OCI-LY1 (cell line): ENCODE measurements at regions not wholly inside any gene's neighbourhood (a gene's known extent, or its start where the extent isn't known, plus 50 kb on each side); places are given as distances from the start of the nearest gene placed in this dataset.

ENCODE experiments used
- H2AFZ ChIP-seq: fragments of 200-600 bp; sonication (generic), shearing (Covaris generic); 2 replicates; pipeline ENCODE4 v1.6.0; 2014; ENCODE audit warnings: antibody characterized with exemption, mild to moderate bottlenecking, low read length
- H3F3A ChIP-seq: fragments of 200-600 bp; sonication (generic), shearing (Covaris generic); 2 replicates; pipeline ENCODE4 v1.6.0; 2014; ENCODE audit warnings: mild to moderate bottlenecking, antibody characterized with exemption, low read length, moderate library complexity; ENCODE audit not compliant: insufficient read depth
- H3K27ac ChIP-seq: fragments of 200-600 bp; sonication (generic); 2 replicates; pipeline ENCODE4 v1.5.1; 2014; ENCODE audit warnings: low read length, mixed run types, mild to moderate bottlenecking, low read depth; ENCODE audit not compliant: poor library complexity, severe bottlenecking
- H3K27me3 ChIP-seq: fragments of 200-600 bp; sonication (generic); 2 replicates; pipeline ENCODE4 v1.6.0; 2014; ENCODE audit warnings: antibody characterized with exemption, mild to moderate bottlenecking, low read length, moderate library complexity; ENCODE audit not compliant: insufficient read depth
- H3K36me3 ChIP-seq: fragments of 200-600 bp; sonication (generic); 2 replicates; pipeline ENCODE4 v1.6.1; 2014; ENCODE audit warnings: mild to moderate bottlenecking, antibody characterized with exemption, low read length, moderate library complexity, mixed read lengths; ENCODE audit not compliant: insufficient read depth
- H3K4me1 ChIP-seq: fragments of 200-600 bp; sonication (generic); 2 replicates; pipeline ENCODE4 v1.5.1; 2014; ENCODE audit warnings: mild to moderate bottlenecking, low read length, moderate library complexity; ENCODE audit not compliant: insufficient read depth, severe bottlenecking
- H3K4me2 ChIP-seq: fragments of 200-600 bp; sonication (generic), shearing (Covaris generic); 2 replicates; pipeline ENCODE4 v1.6.1; 2014; ENCODE audit warnings: low read length
- H3K4me3 ChIP-seq: fragments of 200-600 bp; sonication (generic); 2 replicates; pipeline ENCODE4 v1.5.1; 2014; ENCODE audit warnings: low read length, low read depth, mild to moderate bottlenecking, mixed read lengths; ENCODE audit not compliant: poor library complexity, severe bottlenecking
- H3K79me2 ChIP-seq: fragments of 200-600 bp; shearing (Covaris generic); 2 replicates; pipeline ENCODE4 v1.6.1; 2016; ENCODE audit warnings: mixed run types, low read length, mixed read lengths; ENCODE audit not compliant: insufficient read depth
- H3K9ac ChIP-seq: fragments of 200-600 bp; sonication (generic), shearing (Covaris generic); 2 replicates; pipeline ENCODE4 v1.6.1; 2014; ENCODE audit warnings: mild to moderate bottlenecking, low read length, mixed read lengths
- H3K9me2 ChIP-seq: fragments of 200-600 bp; sonication (generic), shearing (Covaris generic); 2 replicates; pipeline ENCODE4 v1.6.1; 2014; ENCODE audit warnings: low read depth, mild to moderate bottlenecking, low read length, mixed read lengths
- H3K9me3 ChIP-seq: fragments of 200-600 bp; shearing (Covaris generic); 2 replicates; pipeline ENCODE4 v1.6.1; 2014; ENCODE audit warnings: low read length, mixed read lengths
- H4K20me1 ChIP-seq: fragments of 200-600 bp; sonication (generic), shearing (Covaris generic); 2 replicates; pipeline ENCODE4 v1.6.0; 2016; ENCODE audit warnings: mild to moderate bottlenecking, low read length; ENCODE audit not compliant: insufficient read depth
- CTCF ChIP-seq: fragments of 200-600 bp; sonication (generic), shearing (Covaris generic); IDR thresholded peaks from 2 replicates; pipeline ENCODE4 v1.5.1; 2017; ENCODE audit warnings: mild to moderate bottlenecking, antibody characterized with exemption, low read length, moderate library complexity, mixed read lengths
- EZH2 ChIP-seq: fragments of 200-600 bp; sonication (generic), shearing (Covaris generic); IDR thresholded peaks from 2 replicates; pipeline ENCODE4 v1.8.0; 2017; ENCODE audit warnings: borderline replicate concordance, mixed run types, mild to moderate bottlenecking, antibody characterized with exemption, low read length, moderate library complexity, mixed read lengths

- no peaks in the 10 kb centered on the region for H3K4me1 ChIP-seq
- no peak overlapping the region for H3K9ac ChIP-seq
- H3K9me3 ChIP-seq, result no peaks in the 10 kb centered on the region
- TF ChIP-seq CTCF, result no peak
- no peak for TF ChIP-seq EZH2
- no peaks in the 10 kb centered on the region for H4K20me1 ChIP-seq
- no peaks in the 10 kb centered on the region for H3K9me2 ChIP-seq
- H3K4me3 ChIP-seq, result no peak overlapping the region
- H3K4me2 ChIP-seq, result no peak overlapping the region
- H3F3A ChIP-seq, result no peaks in the 10 kb centered on the region
- H2AFZ ChIP-seq, result no peak overlapping the region
- H3K79me2 ChIP-seq, result no peaks in the 10 kb centered on the region
- no peak overlapping the region for H3K27ac ChIP-seq
- no peaks in the 10 kb centered on the region for H3K27me3 ChIP-seq
- no peaks in the 10 kb centered on the region for H3K36me3 ChIP-seq
These were observed 688.2 kb downstream of the CETN3 start for GRCh38 chr5:89721353-89721752.

GRCh38 chr5:89712134-89712700 is 697.3 kb downstream of the CETN3 start:
- TF ChIP-seq EZH2 (no peak), CTCF (no peak)
- H3K9me3 ChIP-seq, result no peaks in the 10 kb centered on the region
- H3K4me3 ChIP-seq, result no peak overlapping the region
- no peak overlapping the region for H3K27ac ChIP-seq
- H3K9me2 ChIP-seq, result no peaks in the 10 kb centered on the region
- no peaks in the 10 kb centered on the region for H3K4me1 ChIP-seq
- no peak overlapping the region for H3K9ac ChIP-seq
- H3F3A ChIP-seq, result no peaks in the 10 kb centered on the region
- H3K4me2 ChIP-seq, result no peak overlapping the region
- H4K20me1 ChIP-seq, result no peaks in the 10 kb centered on the region
- H3K79me2 ChIP-seq, result no peaks in the 10 kb centered on the region
- H3K27me3 ChIP-seq, result no peaks in the 10 kb centered on the region
- H3K36me3 ChIP-seq, result no peaks in the 10 kb centered on the region
- H2AFZ ChIP-seq, result no peak overlapping the region

GRCh38 chr5:89711526-89711925 is 698.0 kb downstream of the CETN3 start:
- Histone ChIP-seq H3K4me3 (no peak overlapping the region), H3K9me2 (no peaks in the 10 kb centered on the region), H3K36me3 (no peaks in the 10 kb centered on the region), H3K27ac (no peak overlapping the region), H3K4me2 (no peak overlapping the region), H3K79me2 (no peaks in the 10 kb centered on the region), H4K20me1 (no peaks in the 10 kb centered on the region), H3K9me3 (no peaks in the 10 kb centered on the region), H2AFZ (no peak overlapping the region), H3K4me1 (no peaks in the 10 kb centered on the region), H3F3A (no peaks in the 10 kb centered on the region), H3K9ac (no peak overlapping the region), H3K27me3 (no peaks in the 10 kb centered on the region)
- TF ChIP-seq EZH2 (no peak), CTCF (no peak)
